Testis (tissue), 2 donors: ENCODE measurements at regions not wholly inside any gene's neighbourhood (a gene's known extent, or its start where the extent isn't known, plus 50 kb on each side); places are given as distances from the start of the nearest gene placed in this dataset.

ENCODE experiments used
- DNase-seq: peaks from one replicate; pipeline ENCODE4 v3.0.0-alpha.2; 2019
- H3K27ac ChIP-seq, 2 donors: fragments of 200-600 bp; sonication (generic); one replicate each; pipeline ENCODE4 v1.5.1; 2019
- H3K27me3 ChIP-seq: fragments of 200-600 bp; sonication (generic); one replicate; pipeline ENCODE4 v1.5.1; 2019
- H3K36me3 ChIP-seq: fragments of 200-600 bp; sonication (generic); one replicate; pipeline ENCODE4 v1.5.1; 2017; ENCODE audit warnings: low read depth; ENCODE audit errors: missing control alignments
- H3K4me1 ChIP-seq: fragments of 200-600 bp; sonication (generic); one replicate; pipeline ENCODE4 v1.5.1; 2019
- H3K4me3 ChIP-seq, 2 donors: fragments of 200-600 bp; sonication (generic); one replicate each; pipeline ENCODE4 v1.5.1; 2017 to 2019
- H3K9me3 ChIP-seq: fragments of 200-600 bp; sonication (generic); one replicate; pipeline ENCODE4 v1.5.1; 2017
- CTCF ChIP-seq, 3 experiments: fragments of 450-650 bp in 2 of 3; fragments of 200-600 bp in 1 of 3; sonication (generic) in 1 of 3; IDR thresholded peaks; one replicate each; pipeline ENCODE4 v1.5.1; 2016 to 2019; ENCODE audit warnings: antibody characterized with exemption in 3 of 3, mild to moderate bottlenecking in 2 of 3, moderate library complexity in 1 of 3
- POLR2A ChIP-seq: fragments of 450-650 bp; IDR thresholded peaks from one replicate; pipeline ENCODE4 v1.6.1; 2017; ENCODE audit warnings: antibody characterized with exemption, mild to moderate bottlenecking, moderate library complexity
- WGBS, 2 donors: methylation state at CpG; one replicate each; pipeline ENCODE4 v1.1.5; 2018; 5-methylcytosine and 5-hydroxymethylcytosine counted together
- intact Hi-C: fragments of 100-400 bp; cut with DNase I; formaldehyde crosslinking; loops from one replicate; pipeline ENCODE4 v1.15.1; 2023; ENCODE audit warnings: low total_unique reads

DNA sequence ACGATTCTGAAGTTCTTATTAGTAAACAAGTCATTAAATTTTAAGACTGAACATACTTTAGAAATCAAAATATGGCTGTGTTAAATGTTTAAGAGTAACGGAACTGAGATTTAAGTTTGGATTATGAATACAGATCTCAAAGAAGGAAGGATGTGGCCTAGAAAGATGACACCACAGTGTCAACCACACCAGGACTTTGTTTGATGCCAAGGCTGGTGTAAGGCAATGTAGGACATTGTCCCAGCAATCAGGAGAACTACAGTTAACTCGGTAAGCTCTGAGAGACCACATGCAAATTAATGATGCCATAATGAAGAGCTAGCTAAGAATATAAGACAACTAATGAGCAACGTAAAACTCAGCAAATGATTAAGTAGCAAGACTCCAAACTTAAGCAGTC is 932.9 kb downstream of the ADGRL2 start:
- H3K4me3 ChIP-seq = no peak overlapping the region
- no peak overlapping the region for H3K27ac ChIP-seq
- H3K9me3 ChIP-seq = no peaks in the 10 kb centered on the region
- no peaks in the 10 kb centered on the region for H3K4me1 ChIP-seq
- H3K27me3 ChIP-seq = no peaks in the 10 kb centered on the region
- 88 to 96% methylated on average over 4 of the region's 4 CpGs for WGBS, 2 donors
- no peak for TF ChIP-seq CTCF (IDR thresholded peaks at IDR 0.05)
- DNase-seq = no peak
- H3K36me3 ChIP-seq = no peaks in the 10 kb centered on the region
- intact Hi-C loops = no loop called here

- Histone ChIP-seq H3K36me3 (no peaks in the 10 kb centered on the region), H3K9me3 (no peaks in the 10 kb centered on the region), H3K4me1 (no peaks in the 10 kb centered on the region), H3K27ac (no peak overlapping the region), H3K27me3 (no peaks in the 10 kb centered on the region), H3K4me3 (no peak overlapping the region)
- TF ChIP-seq POLR2A (no peak), CTCF (IDR thresholded peaks at IDR 0.05) (no peak)
- intact Hi-C loops = no loop called here
- DNase-seq = no peak
Measured at GRCh38 chr1:82731216-82731615, 930.5 kb downstream of the ADGRL2 start.

DNA sequence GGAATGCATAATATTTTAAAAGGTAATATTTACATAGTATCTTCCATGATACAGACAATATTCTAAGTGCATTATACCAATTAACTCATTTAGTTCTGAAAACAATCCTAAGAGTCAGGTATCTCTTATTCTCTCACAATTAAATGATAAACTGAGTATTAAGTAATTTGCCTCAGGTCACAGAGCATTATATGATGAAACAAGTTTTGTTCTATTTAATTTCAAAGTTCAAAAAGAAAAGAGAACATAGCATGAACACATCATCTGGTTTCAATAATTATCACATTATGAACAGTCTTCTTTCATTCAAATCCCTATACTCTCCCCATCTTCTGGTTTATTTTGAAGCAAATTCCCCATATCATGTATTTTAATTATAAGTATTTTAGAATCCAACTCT is 927.5 kb downstream of the ADGRL2 start:
- Histone ChIP-seq H3K27me3 (no peaks in the 10 kb centered on the region), H3K4me3 (no peak overlapping the region), H3K4me1 (no peaks in the 10 kb centered on the region), H3K36me3 (no peaks in the 10 kb centered on the region), H3K9me3 (no peaks in the 10 kb centered on the region), H3K27ac (no peak overlapping the region)
- DNase-seq = no peak
- intact Hi-C loops = no loop called here
- TF ChIP-seq POLR2A (no peak), CTCF (IDR thresholded peaks at IDR 0.05) (no peak)

DNA sequence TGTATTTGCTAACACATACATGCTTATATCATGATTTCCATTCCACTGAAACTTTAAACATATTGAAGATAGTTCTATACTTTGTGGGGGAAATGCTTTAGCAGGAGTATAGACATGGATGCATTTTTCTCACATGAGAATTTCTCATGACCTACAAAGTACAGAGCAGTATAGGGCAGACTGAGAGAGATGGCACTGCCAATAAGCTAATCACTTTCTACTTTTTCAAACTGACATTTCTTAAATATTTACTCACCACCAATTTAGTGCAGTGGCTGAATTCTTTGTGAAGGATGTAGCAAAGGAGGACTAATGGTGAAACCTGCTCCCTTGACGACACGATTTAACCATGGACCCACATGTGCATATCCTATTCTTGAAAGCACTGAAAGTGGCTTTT is 923.5 kb downstream of the ADGRL2 start:
- H3K9me3 ChIP-seq = no peaks in the 10 kb centered on the region
- H3K36me3 ChIP-seq = no peaks in the 10 kb centered on the region
- intact Hi-C loops = no loop called here
- no peak for DNase-seq
- 71 to 83% methylated on average over 2 of the region's 2 CpGs for WGBS, 2 donors
- no peak for TF ChIP-seq POLR2A
- no peak for TF ChIP-seq CTCF (IDR thresholded peaks at IDR 0.05)
- H3K27me3 ChIP-seq = no peaks in the 10 kb centered on the region
- H3K4me1 ChIP-seq = no peaks in the 10 kb centered on the region
- no peak overlapping the region for H3K27ac ChIP-seq
- no peak overlapping the region for H3K4me3 ChIP-seq

- Histone ChIP-seq H3K4me1 (no peaks in the 10 kb centered on the region), H3K9me3 (no peaks in the 10 kb centered on the region), H3K27ac (no peak overlapping the region), H3K4me3 (no peak overlapping the region), H3K36me3 (no peaks in the 10 kb centered on the region), H3K27me3 (no peaks in the 10 kb centered on the region)
- WGBS, 2 donors = 94 to 95% methylated on average over 3 of the region's 3 CpGs
- no peak for DNase-seq
- TF ChIP-seq CTCF (IDR thresholded peaks at IDR 0.05) = no peak
- TF ChIP-seq POLR2A = no peak
- intact Hi-C loops = no loop called here
Measured at GRCh38 chr1:82722608-82723007, 921.9 kb downstream of the ADGRL2 start.
